ENCODE measurements at regions not wholly inside any gene's neighbourhood (a gene's known extent, or its start where the extent isn't known, plus 50 kb on each side); places are given as distances from the start of the nearest gene placed in this dataset.

GRCh38 chr2:163453920-163454319, 281.9 kb downstream of the FIGN start (continued):
- TF ChIP-seq AR (CRISPR knock-in tag; IDR thresholded peaks at IDR 0.05) (no peak), TCF7 (CRISPR knock-in tag; IDR thresholded peaks at IDR 0.05; ENCODE audit: low read depth) (no peak), FOXP4 (CRISPR knock-in tag; IDR thresholded peaks at IDR 0.05) (no peak)

- ATAC-seq (no peak), DNase-seq (ENCODE audit: low spot score) (no peak)
- H3K27me3 Mint-ChIP-seq (ENCODE audit: low read depth) = no peaks in the 10 kb centered on the region
- ChIA-PET POLR2A (no interaction called here), CTCF (no interaction called here)
- H3K36me3 Mint-ChIP-seq = no peaks in the 10 kb centered on the region
- H3K4me1 Mint-ChIP-seq = no peaks in the 10 kb centered on the region
- no peak overlapping the region for H3K4me3 Mint-ChIP-seq
- no peak overlapping the region for H3K27ac Mint-ChIP-seq
- H3K9me3 Mint-ChIP-seq = no peaks in the 10 kb centered on the region
- TF ChIP-seq ZNF281 (CRISPR knock-in tag; IDR thresholded peaks at IDR 0.05) (no peak), SP1 (CRISPR knock-in tag; conservative IDR thresholded peaks at IDR 0.05) (no peak), ZNF219 (CRISPR knock-in tag; IDR thresholded peaks at IDR 0.05; ENCODE audit: borderline replicate concordance) (no peak), ZMAT4 (CRISPR knock-in tag; IDR thresholded peaks at IDR 0.05) (no peak), JUN (CRISPR knock-in tag; IDR thresholded peaks at IDR 0.05) (no peak), NR1H2 (CRISPR knock-in tag; IDR thresholded peaks at IDR 0.05) (no peak)
These were observed 294.2 kb downstream of the FIGN start for GRCh38 chr2:163441603-163442002.

GRCh38 chr2:163436963-163437362, 298.8 kb downstream of the FIGN start:
- TF ChIP-seq ZNF219 (CRISPR knock-in tag; IDR thresholded peaks at IDR 0.05; ENCODE audit: borderline replicate concordance) (no peak), GRHL2 (CRISPR knock-in tag; IDR thresholded peaks at IDR 0.05; ENCODE audit: insufficient replicate concordance, severe bottlenecking) (no peak), ZNF423 (CRISPR knock-in tag; IDR thresholded peaks at IDR 0.05) (no peak)
- no peak for ATAC-seq
- Mint-ChIP-seq H3K4me3 (no peak overlapping the region), H3K9me3 (no peaks in the 10 kb centered on the region), H3K4me1 (no peaks in the 10 kb centered on the region), H3K27me3 (ENCODE audit: low read depth) (no peaks in the 10 kb centered on the region), H3K36me3 (no peaks in the 10 kb centered on the region), H3K27ac (no peak overlapping the region)
- ChIA-PET CTCF (no interaction called here), POLR2A (no interaction called here)
- no peak for DNase-seq (ENCODE audit: low spot score)

GRCh38 chr2:163428187-163428586, 307.6 kb downstream of the FIGN start:
- Mint-ChIP-seq H3K36me3 (no peaks in the 10 kb centered on the region), H3K4me1 (no peaks in the 10 kb centered on the region), H3K4me3 (no peak overlapping the region), H3K9me3 (no peaks in the 10 kb centered on the region), H3K27ac (no peak overlapping the region), H3K27me3 (ENCODE audit: low read depth) (no peaks in the 10 kb centered on the region)
- ChIA-PET CTCF (no interaction called here), POLR2A (no interaction called here)
- DNase-seq (ENCODE audit: low spot score) = no peak
- no peak for ATAC-seq
- TF ChIP-seq SOX15 (CRISPR knock-in tag; IDR thresholded peaks at IDR 0.05) = no peak
- TF ChIP-seq ZNF416 (CRISPR knock-in tag; IDR thresholded peaks at IDR 0.05) = no peak
- no peak for TF ChIP-seq MAX (CRISPR knock-in tag; IDR thresholded peaks at IDR 0.05)
- TF ChIP-seq ELF4 (CRISPR knock-in tag; IDR thresholded peaks at IDR 0.05; ENCODE audit: low read depth) = no peak
- TF ChIP-seq ATF3 (CRISPR knock-in tag; conservative IDR thresholded peaks at IDR 0.05) = no peak
- no peak for TF ChIP-seq MXD4 (CRISPR knock-in tag; IDR thresholded peaks at IDR 0.05; ENCODE audit: borderline replicate concordance)
- TF ChIP-seq ZNF219 (CRISPR knock-in tag; IDR thresholded peaks at IDR 0.05; ENCODE audit: borderline replicate concordance) = no peak
- no peak for TF ChIP-seq ZNF281 (CRISPR knock-in tag; IDR thresholded peaks at IDR 0.05)

All from WTC11 (cell line).